Uterus (tissue), 2 donors: ENCODE measurements at regions not wholly inside any gene's neighbourhood (a gene's known extent, or its start where the extent isn't known, plus 50 kb on each side); places are given as distances from the start of the nearest gene placed in this dataset.
"Not testable (repeated sequence)": the region's sequence is repeated elsewhere in the genome, so short reads cannot be mapped to it uniquely, and the experiment has no call there.

ENCODE experiments used
- POLR2A ChIP-seq, 2 donors: fragments of 450-650 bp; IDR thresholded peaks; one replicate each; pipeline ENCODE4 v1.6.1; 2016; ENCODE audit warnings: antibody characterized with exemption in 2 of 2, mild to moderate bottlenecking in 1 of 2, moderate library complexity in 1 of 2
- TF ChIP-seq, protein P1 (sequence below), 4 experiments: fragments of 200-600 bp in 2 of 4; fragments of 450-650 bp in 2 of 4; sonication (generic) in 2 of 4; IDR thresholded peaks; one replicate each; pipeline ENCODE4 v1.5.1; 2016 to 2019; ENCODE audit warnings: antibody characterized with exemption in 4 of 4, mild to moderate bottlenecking in 2 of 4, moderate library complexity in 1 of 4

DNA sequence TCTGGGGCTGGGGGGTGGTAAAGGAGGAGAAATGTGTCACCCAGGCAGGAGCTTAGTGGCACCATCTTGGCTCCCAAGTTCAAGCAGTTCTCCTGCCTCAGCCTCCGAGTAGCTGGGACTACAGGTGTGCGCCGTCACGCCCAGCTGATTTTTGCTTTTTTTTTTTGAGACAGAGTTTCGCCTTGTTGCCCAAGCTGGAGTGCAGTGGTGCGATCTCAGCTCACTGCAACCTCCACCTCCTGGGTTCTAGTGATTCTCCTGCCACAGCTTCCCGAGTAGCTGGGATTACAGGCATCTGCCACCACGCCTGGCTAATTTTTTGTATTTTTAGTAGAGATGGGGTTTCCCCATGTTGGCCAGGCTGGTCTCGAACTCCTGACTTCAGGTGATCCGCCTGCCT, 82.1 kb upstream of the METTL9 start:
- TF ChIP-seq, protein P1, sequence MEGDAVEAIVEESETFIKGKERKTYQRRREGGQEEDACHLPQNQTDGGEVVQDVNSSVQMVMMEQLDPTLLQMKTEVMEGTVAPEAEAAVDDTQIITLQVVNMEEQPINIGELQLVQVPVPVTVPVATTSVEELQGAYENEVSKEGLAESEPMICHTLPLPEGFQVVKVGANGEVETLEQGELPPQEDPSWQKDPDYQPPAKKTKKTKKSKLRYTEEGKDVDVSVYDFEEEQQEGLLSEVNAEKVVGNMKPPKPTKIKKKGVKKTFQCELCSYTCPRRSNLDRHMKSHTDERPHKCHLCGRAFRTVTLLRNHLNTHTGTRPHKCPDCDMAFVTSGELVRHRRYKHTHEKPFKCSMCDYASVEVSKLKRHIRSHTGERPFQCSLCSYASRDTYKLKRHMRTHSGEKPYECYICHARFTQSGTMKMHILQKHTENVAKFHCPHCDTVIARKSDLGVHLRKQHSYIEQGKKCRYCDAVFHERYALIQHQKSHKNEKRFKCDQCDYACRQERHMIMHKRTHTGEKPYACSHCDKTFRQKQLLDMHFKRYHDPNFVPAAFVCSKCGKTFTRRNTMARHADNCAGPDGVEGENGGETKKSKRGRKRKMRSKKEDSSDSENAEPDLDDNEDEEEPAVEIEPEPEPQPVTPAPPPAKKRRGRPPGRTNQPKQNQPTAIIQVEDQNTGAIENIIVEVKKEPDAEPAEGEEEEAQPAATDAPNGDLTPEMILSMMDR (IDR thresholded peaks at IDR 0.05): not testable (repeated sequence)
- TF ChIP-seq POLR2A (IDR thresholded peaks at IDR 0.05): not testable (repeated sequence)
